ENCODE measurements at regions not wholly inside any gene's neighbourhood (a gene's known extent, or its start where the extent isn't known, plus 50 kb on each side); places are given as distances from the start of the nearest gene placed in this dataset.

DNA sequence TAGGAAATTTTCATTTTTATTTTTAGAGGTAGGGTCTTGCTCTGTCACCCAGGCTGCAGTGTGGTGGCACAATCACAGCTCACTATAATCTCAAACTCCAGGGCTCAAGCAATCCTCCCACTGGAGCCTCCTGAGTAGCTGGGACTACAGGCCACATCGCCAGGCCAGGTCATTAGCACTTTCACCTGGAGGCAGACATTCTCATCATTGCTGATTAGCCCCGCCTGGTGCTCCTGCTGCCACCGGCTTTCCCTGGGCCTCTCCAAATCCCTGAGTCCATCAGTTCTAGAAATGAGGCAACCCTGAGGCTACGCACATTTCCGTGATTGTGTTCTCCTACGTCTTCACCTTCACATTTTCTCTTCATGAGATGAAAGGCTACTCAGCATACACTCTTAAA lies 607.7 kb upstream of the NRSN1 start:
- Histone ChIP-seq H3K4me3 (ENCODE audit: low read depth, low read length) (no peak overlapping the region), H3K36me3 (ENCODE audit: control insufficient read depth, insufficient read depth, low read length) (no peaks in the 10 kb centered on the region), H3K27me3 (ENCODE audit: control insufficient read depth, insufficient read depth, low read length) (no peaks in the 10 kb centered on the region)
- FAIRE-seq (no peak), DNase-seq (ENCODE audit: low read depth) (no peak)
- TF ChIP-seq, protein P1, sequence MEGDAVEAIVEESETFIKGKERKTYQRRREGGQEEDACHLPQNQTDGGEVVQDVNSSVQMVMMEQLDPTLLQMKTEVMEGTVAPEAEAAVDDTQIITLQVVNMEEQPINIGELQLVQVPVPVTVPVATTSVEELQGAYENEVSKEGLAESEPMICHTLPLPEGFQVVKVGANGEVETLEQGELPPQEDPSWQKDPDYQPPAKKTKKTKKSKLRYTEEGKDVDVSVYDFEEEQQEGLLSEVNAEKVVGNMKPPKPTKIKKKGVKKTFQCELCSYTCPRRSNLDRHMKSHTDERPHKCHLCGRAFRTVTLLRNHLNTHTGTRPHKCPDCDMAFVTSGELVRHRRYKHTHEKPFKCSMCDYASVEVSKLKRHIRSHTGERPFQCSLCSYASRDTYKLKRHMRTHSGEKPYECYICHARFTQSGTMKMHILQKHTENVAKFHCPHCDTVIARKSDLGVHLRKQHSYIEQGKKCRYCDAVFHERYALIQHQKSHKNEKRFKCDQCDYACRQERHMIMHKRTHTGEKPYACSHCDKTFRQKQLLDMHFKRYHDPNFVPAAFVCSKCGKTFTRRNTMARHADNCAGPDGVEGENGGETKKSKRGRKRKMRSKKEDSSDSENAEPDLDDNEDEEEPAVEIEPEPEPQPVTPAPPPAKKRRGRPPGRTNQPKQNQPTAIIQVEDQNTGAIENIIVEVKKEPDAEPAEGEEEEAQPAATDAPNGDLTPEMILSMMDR (IDR thresholded peaks at IDR 0.05; ENCODE audit: insufficient read depth, low read length, severe bottlenecking), result no peak

DNA sequence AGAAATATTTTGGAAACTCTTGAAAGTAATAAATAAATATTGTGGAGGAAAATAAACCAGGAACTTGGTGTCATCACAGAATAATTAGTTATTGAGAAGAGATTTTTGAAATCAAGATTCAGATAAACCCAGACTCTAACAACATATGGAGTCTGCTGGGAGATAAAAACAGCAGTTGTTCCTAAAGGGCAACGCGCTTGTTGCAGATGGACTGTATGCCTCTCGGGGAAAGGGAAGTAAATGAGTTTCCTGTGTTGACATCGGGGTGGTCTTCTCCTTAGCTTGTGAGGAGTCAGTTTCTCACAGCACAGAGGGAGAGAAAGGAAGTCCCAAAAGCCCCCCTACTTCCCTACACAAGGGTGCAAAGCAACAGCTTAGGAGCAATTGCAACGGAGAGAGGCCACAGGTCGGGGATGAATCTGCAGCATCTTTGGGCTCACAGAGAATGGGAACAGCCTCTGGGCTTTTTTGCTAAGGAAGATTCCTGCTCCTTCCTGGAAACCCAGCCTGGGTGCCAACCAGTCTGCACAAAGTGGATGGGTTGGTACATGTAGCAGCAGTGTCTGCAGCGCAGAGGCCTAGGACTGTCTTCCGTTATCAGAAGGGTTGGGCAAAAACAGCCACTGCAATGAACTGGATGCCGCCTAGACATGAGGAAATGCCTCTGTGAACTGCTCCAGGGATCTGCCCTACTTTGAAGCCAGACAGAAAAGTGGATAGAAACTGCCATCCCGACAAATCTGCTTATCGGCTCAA lies 603.0 kb upstream of the NRSN1 start:
- no peaks in the 10 kb centered on the region for H3K27me3 ChIP-seq (ENCODE audit: control insufficient read depth, insufficient read depth, low read length)
- no peak overlapping the region for H3K4me3 ChIP-seq (ENCODE audit: low read depth, low read length)
- FAIRE-seq (no peak), DNase-seq (ENCODE audit: low read depth) (peak; percentile 34)
- TF ChIP-seq, protein P1 (IDR thresholded peaks at IDR 0.05; ENCODE audit: insufficient read depth, low read length, severe bottlenecking), result no peak
- no peaks in the 10 kb centered on the region for H3K36me3 ChIP-seq (ENCODE audit: control insufficient read depth, insufficient read depth, low read length)

DNA sequence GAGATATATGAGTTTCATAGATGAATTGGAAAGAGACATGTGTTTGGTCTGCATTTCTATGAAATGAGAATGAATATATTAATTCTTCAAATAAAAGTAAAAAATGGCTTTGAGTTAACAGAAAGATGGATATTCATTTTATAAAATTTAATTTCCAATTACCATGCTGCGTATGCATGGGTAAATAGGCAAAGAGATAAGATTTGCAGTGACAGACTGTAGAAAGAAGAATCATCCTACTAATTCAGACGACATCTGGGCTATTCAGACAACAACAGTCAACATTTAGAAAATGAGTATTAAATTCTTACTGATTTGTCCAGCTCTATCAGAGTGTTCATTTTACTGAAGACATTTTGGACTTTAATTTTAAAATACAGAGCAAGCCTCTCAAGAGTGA lies 602.2 kb upstream of the NRSN1 start:
- no peak for FAIRE-seq

DNA sequence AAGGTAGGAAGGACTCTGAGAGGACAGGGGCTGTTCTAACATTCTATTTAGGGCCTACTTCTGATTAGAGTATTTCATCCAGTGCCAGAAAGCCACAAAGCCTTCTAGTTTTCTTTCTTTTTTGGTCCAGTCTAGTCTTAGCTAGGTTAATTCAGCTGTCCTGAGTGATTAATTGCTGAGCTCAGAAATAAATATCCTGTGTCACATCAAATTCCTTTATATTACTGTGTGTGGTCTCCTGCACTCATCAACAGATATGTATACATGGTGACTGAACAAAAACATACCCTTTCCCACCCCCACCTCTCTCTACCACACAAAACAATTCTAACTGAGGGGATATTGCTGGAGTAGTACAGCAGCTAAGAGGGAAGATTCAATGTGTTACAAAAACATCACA lies 601.5 kb upstream of the NRSN1 start:
- Histone ChIP-seq H3K4me3 (ENCODE audit: low read depth, low read length) (no peak overlapping the region), H3K36me3 (ENCODE audit: control insufficient read depth, insufficient read depth, low read length) (no peaks in the 10 kb centered on the region), H3K27me3 (ENCODE audit: control insufficient read depth, insufficient read depth, low read length) (no peaks in the 10 kb centered on the region)
- FAIRE-seq (no peak), DNase-seq (ENCODE audit: low read depth) (no peak)
- TF ChIP-seq, protein P1 (IDR thresholded peaks at IDR 0.05; ENCODE audit: insufficient read depth, low read length, severe bottlenecking), result no peak

More for the DNA sequence above, 602.2 kb upstream of the NRSN1 start:
- Histone ChIP-seq H3K36me3 (ENCODE audit: control insufficient read depth, insufficient read depth, low read length) (no peaks in the 10 kb centered on the region), H3K4me3 (ENCODE audit: low read depth, low read length) (no peak overlapping the region), H3K27me3 (ENCODE audit: control insufficient read depth, insufficient read depth, low read length) (no peaks in the 10 kb centered on the region)
- TF ChIP-seq, protein P1 (IDR thresholded peaks at IDR 0.05; ENCODE audit: insufficient read depth, low read length, severe bottlenecking), result no peak
- no peak for DNase-seq (ENCODE audit: low read depth)

DNA sequence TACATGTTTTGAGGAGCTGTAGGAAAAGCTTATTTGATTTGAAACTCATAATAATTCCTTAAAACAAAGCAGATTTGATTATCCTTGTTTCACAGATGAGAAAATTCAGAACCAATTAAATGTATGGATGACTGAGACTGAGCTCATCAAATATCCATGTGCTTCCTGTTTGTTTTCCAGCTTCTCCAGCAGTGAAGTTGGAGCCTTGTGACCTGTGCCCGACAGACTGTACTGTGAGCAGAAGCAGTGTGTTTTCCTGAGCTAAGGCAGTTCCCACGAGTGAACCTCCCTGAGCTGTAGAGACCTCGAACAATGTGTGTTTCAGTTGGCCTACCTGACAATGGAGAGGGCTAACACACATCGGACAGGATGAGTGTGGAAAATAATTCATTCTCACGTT lies 599.5 kb upstream of the NRSN1 start:
- TF ChIP-seq, protein P1 (IDR thresholded peaks at IDR 0.05; ENCODE audit: insufficient read depth, low read length, severe bottlenecking), result no peak
- no peak overlapping the region for H3K4me3 ChIP-seq (ENCODE audit: low read depth, low read length)
- H3K27me3 ChIP-seq (ENCODE audit: control insufficient read depth, insufficient read depth, low read length), result no peaks in the 10 kb centered on the region
- no peak for FAIRE-seq
- no peaks in the 10 kb centered on the region for H3K36me3 ChIP-seq (ENCODE audit: control insufficient read depth, insufficient read depth, low read length)
- DNase-seq (ENCODE audit: low read depth), result peak; percentile 21

DNA sequence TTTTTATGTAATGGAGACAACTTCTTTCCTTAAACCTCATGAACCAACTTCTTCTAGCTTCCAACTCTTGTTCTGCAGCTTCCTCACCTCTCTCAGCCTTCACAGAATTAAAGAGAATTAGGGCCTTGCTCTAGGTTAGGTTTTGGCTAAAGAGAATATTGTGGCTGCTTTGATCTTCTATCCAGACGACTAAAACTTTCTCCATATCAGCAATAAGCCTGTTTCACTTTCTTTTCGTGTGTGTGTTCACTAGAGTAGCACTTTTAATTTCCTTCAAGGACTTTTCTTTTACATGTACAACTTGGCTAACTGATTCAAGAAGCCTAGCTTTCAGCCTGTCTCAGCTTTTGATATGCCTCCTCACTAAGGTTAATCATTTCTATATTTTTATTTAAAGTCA lies 596.1 kb upstream of the NRSN1 start:
- H3K4me3 ChIP-seq (ENCODE audit: low read depth, low read length), result no peak overlapping the region
- TF ChIP-seq, protein P1 (IDR thresholded peaks at IDR 0.05; ENCODE audit: insufficient read depth, low read length, severe bottlenecking), result no peak
- H3K27me3 ChIP-seq (ENCODE audit: control insufficient read depth, insufficient read depth, low read length), result no peaks in the 10 kb centered on the region
- FAIRE-seq (no peak), DNase-seq (ENCODE audit: low read depth) (no peak)
- no peaks in the 10 kb centered on the region for H3K36me3 ChIP-seq (ENCODE audit: control insufficient read depth, insufficient read depth, low read length)

Measured in bronchial epithelial cell (primary cell).